ENCODE measurements at regions not wholly inside any gene's neighbourhood (a gene's known extent, or its start where the extent isn't known, plus 50 kb on each side); places are given as distances from the start of the nearest gene placed in this dataset.

DNA sequence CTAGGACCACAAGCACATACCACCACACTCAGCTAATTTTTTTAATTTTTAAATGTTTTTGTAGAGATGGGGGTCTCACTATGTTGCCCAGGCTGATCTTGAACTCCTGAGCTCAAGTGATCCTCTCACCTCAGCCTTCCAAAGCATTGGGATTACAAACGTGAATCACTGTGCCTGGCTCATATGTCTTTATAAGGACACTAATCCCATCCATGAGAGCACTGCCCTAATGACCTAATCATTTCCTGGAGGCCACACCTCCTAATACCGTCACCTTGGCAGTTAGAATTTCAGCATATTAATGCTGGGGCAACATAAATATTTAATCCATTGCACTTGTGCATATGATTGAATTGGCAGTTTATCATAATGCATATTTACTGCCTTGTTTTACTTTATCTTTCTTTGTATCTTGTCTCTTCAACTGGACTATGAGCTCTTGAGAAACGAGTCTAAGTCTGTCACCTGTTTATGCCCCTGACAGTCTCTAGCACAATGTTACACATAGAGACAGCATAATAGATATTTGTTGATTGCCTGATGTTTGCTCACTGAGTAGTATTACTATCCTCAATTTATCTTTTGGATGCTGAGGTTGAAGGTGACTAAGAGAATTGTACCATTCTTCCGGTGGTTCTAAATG is 172.0 kb downstream of the AASDH start:
- ATAC-seq: no peak
- no peaks in the 10 kb centered on the region for H3K4me1 Mint-ChIP-seq
- no peak for DNase-seq
- no peak overlapping the region for H3K4me3 Mint-ChIP-seq
- peaks cover 36% of the 10 kb centered on the region for H3K27me3 Mint-ChIP-seq
- H3K27ac Mint-ChIP-seq: no peak overlapping the region
- no peaks in the 10 kb centered on the region for H3K9me3 ChIP-seq (ENCODE audit: control insufficient read depth, low read length, poor library complexity, severe bottlenecking)
- no peaks in the 10 kb centered on the region for H3K36me3 Mint-ChIP-seq (ENCODE audit: low read depth)

DNA sequence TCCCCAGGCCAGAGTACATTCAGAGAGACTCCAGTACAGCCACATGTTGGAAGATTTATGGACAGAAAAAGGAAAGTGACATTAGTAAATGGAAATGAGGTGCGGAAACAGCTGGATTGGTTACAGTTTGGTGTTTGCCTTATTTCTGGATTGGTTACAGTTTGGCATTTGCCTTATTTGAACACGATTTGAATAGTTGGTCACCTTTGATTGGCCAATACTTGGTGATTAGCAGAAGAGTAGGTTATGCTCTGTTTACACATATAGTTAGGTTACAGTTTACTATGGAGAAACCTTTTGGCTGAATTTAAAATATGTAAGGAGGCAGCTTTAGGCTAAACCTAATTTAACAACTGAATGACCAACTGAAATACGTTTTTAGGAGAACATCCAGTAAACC is 173.7 kb downstream of the AASDH start:
- Mint-ChIP-seq H3K36me3 (ENCODE audit: low read depth) (no peaks in the 10 kb centered on the region), H3K27me3 (peaks cover 25% of the 10 kb centered on the region)

DNA sequence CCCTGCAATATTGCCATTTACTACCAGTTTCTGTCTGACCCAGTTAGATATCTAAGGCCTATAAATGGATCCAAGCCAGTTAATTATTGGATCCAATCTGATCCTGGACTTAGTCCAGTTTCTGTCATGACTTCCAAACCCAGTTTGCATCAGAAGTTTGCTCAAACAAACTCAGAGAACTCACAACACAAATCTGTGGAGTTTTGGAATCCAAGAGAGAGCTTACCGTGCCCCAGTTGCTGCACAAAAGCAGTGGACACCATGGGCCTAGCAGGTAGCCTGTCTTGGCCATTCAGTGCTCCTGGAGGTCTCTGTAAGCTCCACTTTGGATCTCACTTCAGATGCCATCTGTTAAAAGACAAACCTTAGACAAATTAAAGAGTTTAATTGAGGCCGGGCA is 174.5 kb downstream of the AASDH start:
- Mint-ChIP-seq H3K4me3 (no peak overlapping the region), H3K36me3 (ENCODE audit: low read depth) (no peaks in the 10 kb centered on the region)
- no peak for DNase-seq

More for the DNA sequence above, 173.7 kb downstream of the AASDH start:
- H3K4me3 Mint-ChIP-seq: no peak overlapping the region
- no peak for ATAC-seq
- DNase-seq: no peak
- no peak overlapping the region for H3K27ac Mint-ChIP-seq
- H3K9me3 ChIP-seq (ENCODE audit: control insufficient read depth, low read length, poor library complexity, severe bottlenecking): no peaks in the 10 kb centered on the region
- no peaks in the 10 kb centered on the region for H3K4me1 Mint-ChIP-seq

DNA sequence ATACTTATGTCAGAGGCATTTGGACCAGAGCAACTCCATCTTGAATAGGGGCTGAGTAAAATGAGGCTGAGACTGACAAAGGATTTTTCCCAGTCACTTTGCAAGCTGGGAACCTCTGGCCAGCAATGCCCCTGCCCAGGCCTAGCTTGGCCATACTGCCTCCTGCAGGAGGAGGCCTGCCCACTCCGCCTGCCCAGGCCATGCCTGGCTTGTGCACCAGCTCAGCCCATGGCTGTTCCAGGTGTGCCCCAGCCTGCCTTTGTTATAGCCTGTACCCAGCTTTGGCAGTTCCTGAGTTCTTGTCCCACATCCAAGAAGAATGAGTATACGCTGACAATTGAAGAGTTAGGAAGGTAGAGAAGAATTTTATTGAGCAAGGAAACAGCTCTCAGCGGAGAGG is 176.1 kb downstream of the AASDH start:
- DNase-seq (no peak), ATAC-seq (no peak)
- no peak overlapping the region for H3K4me3 Mint-ChIP-seq
- H3K27ac Mint-ChIP-seq: no peak overlapping the region
- no peaks in the 10 kb centered on the region for H3K9me3 ChIP-seq (ENCODE audit: control insufficient read depth, low read length, poor library complexity, severe bottlenecking)
- H3K4me1 Mint-ChIP-seq: no peaks in the 10 kb centered on the region
- H3K27me3 Mint-ChIP-seq: peaks cover 17% of the 10 kb centered on the region
- no peaks in the 10 kb centered on the region for H3K36me3 Mint-ChIP-seq (ENCODE audit: low read depth)

More for the DNA sequence above, 174.5 kb downstream of the AASDH start:
- H3K4me1 Mint-ChIP-seq: no peaks in the 10 kb centered on the region
- peaks cover 17% of the 10 kb centered on the region for H3K27me3 Mint-ChIP-seq
- no peak for ATAC-seq
- no peak overlapping the region for H3K27ac Mint-ChIP-seq
- H3K9me3 ChIP-seq (ENCODE audit: control insufficient read depth, low read length, poor library complexity, severe bottlenecking): no peaks in the 10 kb centered on the region

DNA sequence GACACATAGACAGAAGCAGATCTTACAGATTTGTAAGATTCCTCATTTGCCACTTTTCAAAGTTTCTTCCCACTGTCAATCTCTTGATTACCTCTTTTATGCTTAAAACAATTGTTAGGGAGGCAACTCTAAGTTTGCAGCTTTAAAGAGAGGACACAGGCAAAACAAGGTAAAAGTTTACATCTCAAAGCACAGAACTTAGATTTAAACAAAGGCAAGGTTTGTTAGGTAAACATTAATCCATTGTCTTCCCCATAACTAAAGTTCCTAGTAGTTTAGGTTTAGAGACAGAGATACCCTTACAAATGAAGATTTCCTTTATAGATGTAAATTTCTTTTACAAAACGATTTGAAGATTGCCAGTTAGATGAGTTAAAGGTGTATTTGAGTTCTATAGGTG is 176.9 kb downstream of the AASDH start:
- ATAC-seq (no peak), DNase-seq (no peak)
- H3K4me1 Mint-ChIP-seq: no peaks in the 10 kb centered on the region
- peaks cover 13% of the 10 kb centered on the region for H3K27me3 Mint-ChIP-seq
- H3K36me3 Mint-ChIP-seq (ENCODE audit: low read depth): no peaks in the 10 kb centered on the region
- H3K4me3 Mint-ChIP-seq: no peak overlapping the region
- no peak overlapping the region for H3K27ac Mint-ChIP-seq
- H3K9me3 ChIP-seq (ENCODE audit: control insufficient read depth, low read length, poor library complexity, severe bottlenecking): no peaks in the 10 kb centered on the region

DNA sequence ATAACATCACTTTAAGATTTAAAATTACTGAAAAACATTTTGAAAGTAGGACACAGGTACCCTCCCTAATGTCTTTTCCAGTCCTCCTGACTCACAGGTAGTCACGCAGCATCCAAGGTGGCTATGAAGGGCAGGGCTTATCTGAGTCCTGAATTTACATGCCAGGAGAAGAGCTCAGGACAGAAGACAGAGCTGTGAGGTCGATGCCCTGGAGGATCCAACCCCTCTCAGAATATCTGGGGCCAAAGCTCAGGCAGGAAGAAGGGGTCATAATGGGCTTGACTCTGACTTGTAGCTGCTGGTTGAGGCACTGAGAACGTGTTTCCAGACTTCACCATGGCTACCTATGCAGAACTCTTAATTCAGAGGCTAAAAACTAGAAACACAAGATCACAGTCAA is 177.5 kb downstream of the AASDH start:
- H3K4me3 Mint-ChIP-seq: no peak overlapping the region
- ATAC-seq: no peak
- no peaks in the 10 kb centered on the region for H3K36me3 Mint-ChIP-seq (ENCODE audit: low read depth)
- DNase-seq: no peak
- no peaks in the 10 kb centered on the region for H3K4me1 Mint-ChIP-seq
- H3K9me3 ChIP-seq (ENCODE audit: control insufficient read depth, low read length, poor library complexity, severe bottlenecking): no peaks in the 10 kb centered on the region
- H3K27ac Mint-ChIP-seq: no peak overlapping the region
- H3K27me3 Mint-ChIP-seq: peaks cover 10% of the 10 kb centered on the region

DNA sequence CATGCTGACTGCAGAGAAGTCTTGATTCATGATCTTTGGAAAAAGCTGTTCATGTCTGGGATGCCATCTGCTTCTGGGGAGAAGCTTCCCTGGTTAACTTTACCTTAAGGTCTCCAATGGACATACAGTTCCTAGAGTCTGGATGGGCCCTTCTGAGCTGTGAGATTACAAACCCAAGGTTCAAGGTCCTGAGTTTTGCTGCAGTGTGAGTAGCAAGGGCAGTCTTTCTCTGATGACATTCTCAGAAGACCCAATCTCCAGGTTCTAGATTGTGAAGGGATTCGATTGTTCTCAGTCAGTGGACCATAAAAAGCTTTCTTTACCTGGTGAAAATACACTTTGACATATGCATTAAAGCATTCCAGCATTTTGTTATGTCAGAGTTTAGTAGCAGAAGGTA is 179.2 kb downstream of the AASDH start:
- ATAC-seq: no peak
- H3K4me3 Mint-ChIP-seq: no peak overlapping the region

DNA sequence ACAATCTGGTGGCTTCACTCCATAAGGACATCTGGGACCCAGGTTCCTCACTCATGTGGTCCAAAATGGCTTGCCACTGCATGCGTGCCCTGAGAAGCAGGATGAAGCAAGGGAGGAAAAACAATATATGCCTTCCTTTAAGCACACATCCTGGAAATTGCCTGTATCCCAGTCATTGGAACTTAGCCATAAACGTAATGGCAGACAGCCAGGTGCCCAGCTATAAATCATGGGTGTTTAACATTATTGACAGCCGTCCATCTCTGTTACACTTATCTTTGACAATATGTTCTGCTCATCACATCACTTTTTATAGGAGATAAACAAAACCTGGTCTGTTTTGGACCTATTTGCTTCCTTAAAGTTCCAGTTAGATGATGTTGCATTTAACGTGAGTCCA is 181.0 kb downstream of the AASDH start:
- DNase-seq (no peak), ATAC-seq (no peak)

More for the DNA sequence above, 179.2 kb downstream of the AASDH start:
- peaks cover 10% of the 10 kb centered on the region for H3K27me3 Mint-ChIP-seq
- no peak for DNase-seq
- H3K4me1 Mint-ChIP-seq: no peaks in the 10 kb centered on the region
- H3K36me3 Mint-ChIP-seq (ENCODE audit: low read depth): no peaks in the 10 kb centered on the region
- no peak overlapping the region for H3K27ac Mint-ChIP-seq
- H3K9me3 ChIP-seq (ENCODE audit: control insufficient read depth, low read length, poor library complexity, severe bottlenecking): no peaks in the 10 kb centered on the region

DNA sequence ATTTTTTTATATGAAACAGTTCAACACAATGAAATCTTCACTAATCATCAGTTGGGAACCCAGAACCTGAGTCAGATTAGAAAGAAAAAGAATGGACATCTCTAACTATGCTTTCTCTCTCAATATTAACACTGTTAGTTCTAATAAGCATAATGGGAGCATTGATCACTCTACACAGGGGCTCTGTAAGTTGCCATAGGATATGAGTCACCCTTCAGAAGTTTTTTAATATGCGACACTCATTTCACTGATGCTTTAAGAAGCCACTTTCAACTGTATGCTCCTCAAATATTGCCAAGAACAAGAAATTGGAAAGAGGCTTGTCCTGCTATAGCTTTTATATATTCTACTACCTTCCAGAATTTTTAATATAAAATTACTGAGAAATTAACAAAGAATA is 187.0 kb downstream of the AASDH start:
- DNase-seq (no peak), ATAC-seq (no peak)
- H3K36me3 Mint-ChIP-seq (ENCODE audit: low read depth): no peaks in the 10 kb centered on the region
- peaks cover 23% of the 10 kb centered on the region for H3K27me3 Mint-ChIP-seq
- no peaks in the 10 kb centered on the region for H3K9me3 ChIP-seq (ENCODE audit: control insufficient read depth, low read length, poor library complexity, severe bottlenecking)
- no peak overlapping the region for H3K4me3 Mint-ChIP-seq
- H3K4me1 Mint-ChIP-seq: no peaks in the 10 kb centered on the region
- H3K27ac Mint-ChIP-seq: no peak overlapping the region

More for the DNA sequence above, 181.0 kb downstream of the AASDH start:
- H3K4me3 Mint-ChIP-seq: no peak overlapping the region
- H3K27me3 Mint-ChIP-seq: peaks cover 17% of the 10 kb centered on the region
- H3K9me3 ChIP-seq (ENCODE audit: control insufficient read depth, low read length, poor library complexity, severe bottlenecking): no peaks in the 10 kb centered on the region
- H3K36me3 Mint-ChIP-seq (ENCODE audit: low read depth): no peaks in the 10 kb centered on the region
- H3K4me1 Mint-ChIP-seq: no peaks in the 10 kb centered on the region
- H3K27ac Mint-ChIP-seq: no peak overlapping the region

DNA sequence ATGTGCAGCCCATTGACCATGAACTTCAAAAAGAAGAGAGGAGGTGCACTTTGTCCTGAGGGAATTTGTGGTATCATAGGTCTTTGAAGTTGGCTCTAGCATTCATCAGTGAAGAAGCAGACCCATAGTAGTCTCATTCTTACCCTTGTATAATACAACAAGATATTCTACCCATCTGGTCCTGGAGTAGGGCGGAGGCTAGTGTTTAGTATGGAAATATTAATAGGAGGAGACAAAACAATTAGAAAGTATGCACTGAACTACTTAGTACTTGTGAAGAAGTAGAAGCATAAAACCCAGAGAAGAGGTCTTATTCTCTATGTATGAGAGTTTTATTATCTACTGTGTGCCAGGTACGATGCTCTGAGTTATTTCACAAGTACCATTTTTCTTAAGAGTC is 189.0 kb downstream of the AASDH start:
- no peaks in the 10 kb centered on the region for H3K9me3 ChIP-seq (ENCODE audit: control insufficient read depth, low read length, poor library complexity, severe bottlenecking)
- Mint-ChIP-seq H3K27ac (no peak overlapping the region), H3K4me1 (no peaks in the 10 kb centered on the region), H3K36me3 (ENCODE audit: low read depth) (no peaks in the 10 kb centered on the region), H3K4me3 (no peak overlapping the region), H3K27me3 (peaks cover 31% of the 10 kb centered on the region)
- DNase-seq (no peak), ATAC-seq (no peak)

DNA sequence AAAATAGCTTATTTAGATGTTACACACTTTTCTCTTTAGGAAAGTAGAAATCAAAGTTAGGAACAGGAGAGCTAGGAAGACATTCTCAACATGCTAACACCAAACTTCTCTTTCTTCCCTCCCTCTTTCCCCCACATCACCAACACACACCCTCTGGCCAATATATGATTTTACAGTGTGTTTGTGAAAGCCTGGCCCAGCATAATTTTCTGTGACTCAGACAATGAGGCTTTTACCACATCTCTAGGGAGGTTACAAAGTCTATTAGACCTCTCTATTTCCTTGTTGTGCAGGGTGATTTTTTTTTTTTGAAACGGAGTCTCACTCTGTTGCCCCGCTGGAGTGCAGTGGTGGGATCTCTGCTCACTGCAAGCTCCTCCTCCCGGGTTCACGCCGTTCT is 189.9 kb downstream of the AASDH start:
- H3K4me3 Mint-ChIP-seq: no peak overlapping the region
- peaks cover 31% of the 10 kb centered on the region for H3K27me3 Mint-ChIP-seq
- H3K4me1 Mint-ChIP-seq: no peaks in the 10 kb centered on the region

DNA sequence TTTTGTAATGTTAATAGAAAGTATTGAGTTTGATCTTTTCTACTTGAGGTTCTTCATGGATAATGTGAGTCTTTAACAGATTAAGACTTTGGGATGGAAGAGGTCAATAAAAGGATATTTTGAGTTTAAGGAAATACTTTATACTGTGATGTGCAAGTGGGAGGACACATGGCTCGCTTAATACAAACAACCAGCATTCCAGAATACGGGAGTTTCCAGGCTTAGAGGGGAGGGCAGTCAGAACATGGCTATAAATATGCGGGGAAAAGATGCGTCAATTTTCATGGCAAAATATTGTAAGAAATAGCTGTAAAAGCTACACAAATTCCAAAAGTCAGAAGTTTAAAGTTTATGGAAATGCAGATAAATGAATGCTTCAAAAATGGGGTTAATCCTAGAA is 192.3 kb downstream of the AASDH start:
- H3K27me3 Mint-ChIP-seq: peaks cover 21% of the 10 kb centered on the region
- no peaks in the 10 kb centered on the region for H3K4me1 Mint-ChIP-seq
- no peak overlapping the region for H3K27ac Mint-ChIP-seq
- DNase-seq: no peak
- H3K36me3 Mint-ChIP-seq (ENCODE audit: low read depth): no peaks in the 10 kb centered on the region
- no peaks in the 10 kb centered on the region for H3K9me3 ChIP-seq (ENCODE audit: control insufficient read depth, low read length, poor library complexity, severe bottlenecking)
- no peak overlapping the region for H3K4me3 Mint-ChIP-seq
- no peak for ATAC-seq

More for the DNA sequence above, 189.9 kb downstream of the AASDH start:
- DNase-seq (no peak), ATAC-seq (no peak)
- Mint-ChIP-seq H3K27ac (no peak overlapping the region), H3K36me3 (ENCODE audit: low read depth) (no peaks in the 10 kb centered on the region)
- H3K9me3 ChIP-seq (ENCODE audit: control insufficient read depth, low read length, poor library complexity, severe bottlenecking): no peaks in the 10 kb centered on the region

DNA sequence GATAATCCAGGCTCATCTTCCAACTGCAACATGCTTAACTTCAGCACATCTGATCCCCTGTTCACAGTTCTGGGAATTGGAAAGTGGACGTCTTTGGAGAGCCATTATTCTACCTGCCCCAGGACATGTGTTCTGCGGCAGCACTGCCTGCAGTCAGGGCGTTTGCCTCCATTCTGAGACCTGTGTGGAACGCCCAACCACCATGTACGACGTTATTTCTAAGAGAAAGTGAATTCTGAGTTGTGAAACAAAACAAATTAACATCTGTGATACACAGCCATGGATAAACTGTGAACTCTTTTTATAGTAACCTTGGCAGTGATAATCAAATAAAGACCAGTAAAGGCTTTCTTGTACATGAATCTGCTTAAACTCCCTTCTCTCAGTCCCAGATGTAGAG is 195.8 kb downstream of the AASDH start:
- Mint-ChIP-seq H3K4me3 (no peak overlapping the region), H3K27me3 (peaks cover 16% of the 10 kb centered on the region), H3K4me1 (no peaks in the 10 kb centered on the region), H3K27ac (no peak overlapping the region), H3K36me3 (ENCODE audit: low read depth) (peaks cover 2% of the 10 kb centered on the region)
- DNase-seq (no peak), ATAC-seq (no peak)
- no peaks in the 10 kb centered on the region for H3K9me3 ChIP-seq (ENCODE audit: control insufficient read depth, low read length, poor library complexity, severe bottlenecking)

DNA sequence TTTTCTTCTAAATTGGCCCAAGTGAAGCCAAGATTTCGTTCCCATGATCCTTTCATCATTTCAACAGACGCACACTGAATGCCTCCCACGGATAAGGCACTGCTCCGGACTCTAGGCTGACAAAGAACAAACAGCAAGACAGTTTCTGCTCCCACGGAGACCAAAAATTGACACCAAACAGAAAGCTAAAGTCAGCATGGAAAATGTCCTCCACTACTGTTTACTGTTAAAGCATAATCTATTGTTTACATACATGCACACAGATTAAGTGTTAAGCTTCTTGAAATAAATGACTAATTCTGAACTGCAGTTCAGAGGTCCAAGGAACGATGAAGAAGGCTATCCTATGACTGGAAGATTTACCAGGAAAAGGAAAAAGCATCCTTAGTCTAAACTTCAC is 199.6 kb downstream of the AASDH start:
- H3K9me3 ChIP-seq (ENCODE audit: control insufficient read depth, low read length, poor library complexity, severe bottlenecking): no peaks in the 10 kb centered on the region
- Mint-ChIP-seq H3K4me3 (no peak overlapping the region), H3K36me3 (ENCODE audit: low read depth) (peaks cover 2% of the 10 kb centered on the region), H3K27me3 (peaks cover 23% of the 10 kb centered on the region), H3K27ac (no peak overlapping the region), H3K4me1 (peaks cover 4% of the 10 kb centered on the region)
- ATAC-seq (no peak), DNase-seq (no peak)

Measured in T-helper 17 cell (primary cell).